Keratinocyte (primary cell): ENCODE measurements at regions not wholly inside any gene's neighbourhood (a gene's known extent, or its start where the extent isn't known, plus 50 kb on each side); places are given as distances from the start of the nearest gene placed in this dataset.

ENCODE experiments used
- DNase-seq: peaks from one replicate; pipeline ENCODE4 v3.0.0-alpha.2; 2011; ENCODE audit warnings: low read depth, missing footprints, low spot score
- FAIRE-seq: peaks from 2 replicates; lab custom pipeline; 2011; peaks lifted over from hg19 to GRCh38; lab: Jason Lieb, UNC
- H2AFZ ChIP-seq: 2 replicates; pipeline ENCODE4 v1.6.0; 2012; ENCODE audit warnings: low read length, control low read depth, inconsistent platforms; ENCODE audit not compliant: control insufficient read depth
- H3K27ac ChIP-seq: 2 replicates; pipeline ENCODE4 v1.5.1; 2011; ENCODE audit warnings: low read length; ENCODE audit not compliant: control insufficient read depth, insufficient read depth
- H3K27me3 ChIP-seq: 3 replicates; pipeline ENCODE4 v1.6.0; 2011; ENCODE audit warnings: low read length; ENCODE audit not compliant: control insufficient read depth, insufficient read depth; ENCODE audit errors: extremely low read depth
- H3K36me3 ChIP-seq, 2 experiments: 2 replicates in 1 of 2; 3 replicates in 1 of 2; pipeline ENCODE4 v1.5.1; 2011; ENCODE audit warnings: low read length in 2 of 2, mild to moderate bottlenecking in 1 of 2; ENCODE audit not compliant: control insufficient read depth in 2 of 2, insufficient read depth in 2 of 2; ENCODE audit errors: extremely low read depth in 1 of 2
- H3K4me1 ChIP-seq: 3 replicates; pipeline ENCODE4 v1.5.1; 2011; ENCODE audit warnings: low read length; ENCODE audit not compliant: control insufficient read depth, insufficient read depth; ENCODE audit errors: extremely low read depth
- H3K4me2 ChIP-seq: 3 replicates; pipeline ENCODE4 v1.6.0; 2011; ENCODE audit warnings: low read depth, low read length; ENCODE audit not compliant: control insufficient read depth, insufficient read depth; ENCODE audit errors: extremely low read depth
- H3K4me3 ChIP-seq, 3 experiments: fragments of 200-600 bp in 1 of 3; sonication (generic) in 1 of 3; 2 replicates in 2 of 3; 3 replicates in 1 of 3; pipeline ENCODE4 v1.5.1; 2011 to 2016; ENCODE audit warnings: low read length in 3 of 3, mild to moderate bottlenecking in 3 of 3, control low read depth in 2 of 3, inconsistent platforms in 1 of 3, low read depth in 1 of 3, mixed read lengths in 1 of 3, mixed run types in 1 of 3, moderate library complexity in 1 of 3; ENCODE audit not compliant: control insufficient read depth in 2 of 3, insufficient read depth in 2 of 3; ENCODE audit errors: extremely low read depth in 1 of 3
- H3K79me2 ChIP-seq: 2 replicates; pipeline ENCODE4 v1.6.0; 2012; ENCODE audit warnings: low read length; ENCODE audit not compliant: control insufficient read depth, insufficient read depth
- H3K9ac ChIP-seq: 3 replicates; pipeline ENCODE4 v1.6.0; 2011; ENCODE audit warnings: low read length; ENCODE audit not compliant: control insufficient read depth, insufficient read depth; ENCODE audit errors: extremely low read depth
- H3K9me1 ChIP-seq: 3 replicates; pipeline ENCODE4 v1.6.0; 2011; ENCODE audit warnings: low read length; ENCODE audit not compliant: control insufficient read depth, insufficient read depth; ENCODE audit errors: extremely low read depth
- H3K9me3 ChIP-seq: 2 replicates; pipeline ENCODE4 v1.5.1; 2012; ENCODE audit warnings: low read depth, low read length; ENCODE audit not compliant: control insufficient read depth
- H4K20me1 ChIP-seq: 3 replicates; pipeline ENCODE4 v1.6.0; 2011; ENCODE audit warnings: low read length; ENCODE audit not compliant: control insufficient read depth, insufficient read depth; ENCODE audit errors: extremely low read depth
- EZH2 ChIP-seq: IDR thresholded peaks from one replicate; pipeline ENCODE4 v1.6.1; 2012; ENCODE audit warnings: inconsistent platforms, mild to moderate bottlenecking, low read length, moderate library complexity
- dilution Hi-C: fragments of 300-500 bp; cut with MboI; formaldehyde crosslinking; loops from one replicate; pipeline ENCODE4 v1.7.0; 2020; ENCODE audit warnings: low sequenced_read_pairs; ENCODE audit not compliant: extremely low pct_ligation_motif_present
- TF ChIP-seq, protein P1 (sequence below), 3 experiments: IDR thresholded peaks in 1 of 3; conservative IDR thresholded peaks in 1 of 3; optimal IDR thresholded peaks in 1 of 3; 2 replicates in 2 of 3; 3 replicates in 1 of 3; pipeline versions ENCODE3 to v1.5.1; 2011; ENCODE audit warnings: low read length in 3 of 3, mild to moderate bottlenecking in 3 of 3, moderate library complexity in 2 of 3, control low read depth in 1 of 3, inconsistent platforms in 1 of 3; ENCODE audit not compliant: insufficient read depth in 2 of 3; ENCODE audit errors: extremely low read depth in 1 of 3

DNA sequence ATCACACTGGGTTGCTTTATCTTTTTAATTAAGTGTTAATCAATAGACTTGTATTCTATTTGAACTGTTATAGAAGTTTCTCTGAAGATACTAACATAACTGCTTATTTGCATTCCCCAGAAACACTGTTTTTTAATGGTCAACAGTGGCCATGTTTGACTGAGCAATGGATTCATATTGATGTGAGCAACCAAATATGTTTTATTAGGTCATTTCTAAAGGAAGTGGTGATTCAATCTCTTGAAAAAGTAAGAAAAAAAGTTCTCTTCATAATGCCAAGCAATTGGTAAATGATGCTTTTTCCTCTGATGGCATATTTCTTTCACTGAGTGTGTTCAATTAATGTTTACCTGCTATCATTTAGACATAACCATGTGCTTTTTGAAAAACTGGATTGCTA lies 593.0 kb upstream of the CITED2 start:
- no peaks in the 10 kb centered on the region for H3K9me3 ChIP-seq
- no peaks in the 10 kb centered on the region for H3K36me3 ChIP-seq
- H3K9ac ChIP-seq = no peak overlapping the region
- no peaks in the 10 kb centered on the region for H3K79me2 ChIP-seq
- TF ChIP-seq, protein P1, sequence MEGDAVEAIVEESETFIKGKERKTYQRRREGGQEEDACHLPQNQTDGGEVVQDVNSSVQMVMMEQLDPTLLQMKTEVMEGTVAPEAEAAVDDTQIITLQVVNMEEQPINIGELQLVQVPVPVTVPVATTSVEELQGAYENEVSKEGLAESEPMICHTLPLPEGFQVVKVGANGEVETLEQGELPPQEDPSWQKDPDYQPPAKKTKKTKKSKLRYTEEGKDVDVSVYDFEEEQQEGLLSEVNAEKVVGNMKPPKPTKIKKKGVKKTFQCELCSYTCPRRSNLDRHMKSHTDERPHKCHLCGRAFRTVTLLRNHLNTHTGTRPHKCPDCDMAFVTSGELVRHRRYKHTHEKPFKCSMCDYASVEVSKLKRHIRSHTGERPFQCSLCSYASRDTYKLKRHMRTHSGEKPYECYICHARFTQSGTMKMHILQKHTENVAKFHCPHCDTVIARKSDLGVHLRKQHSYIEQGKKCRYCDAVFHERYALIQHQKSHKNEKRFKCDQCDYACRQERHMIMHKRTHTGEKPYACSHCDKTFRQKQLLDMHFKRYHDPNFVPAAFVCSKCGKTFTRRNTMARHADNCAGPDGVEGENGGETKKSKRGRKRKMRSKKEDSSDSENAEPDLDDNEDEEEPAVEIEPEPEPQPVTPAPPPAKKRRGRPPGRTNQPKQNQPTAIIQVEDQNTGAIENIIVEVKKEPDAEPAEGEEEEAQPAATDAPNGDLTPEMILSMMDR (optimal IDR thresholded peaks at IDR 0.05 in 1 of 3, IDR thresholded peaks at IDR 0.05 in 1 of 3, conservative IDR thresholded peaks at IDR 0.05 in 1 of 3; ENCODE audit: extremely low read depth in 1 of 3, insufficient read depth in 2 of 3, low read length in 3 of 3) = no peak
- no peak for TF ChIP-seq EZH2
- DNase-seq (no peak), FAIRE-seq (no peak)
- no peak overlapping the region for H3K4me3 ChIP-seq
- H2AFZ ChIP-seq = no peak overlapping the region
- H4K20me1 ChIP-seq = no peaks in the 10 kb centered on the region
- no peaks in the 10 kb centered on the region for H3K27me3 ChIP-seq
- dilution Hi-C loops = no loop called here
- H3K4me1 ChIP-seq = peaks cover 11% of the 10 kb centered on the region
- no peak overlapping the region for H3K4me2 ChIP-seq
- H3K9me1 ChIP-seq = no peaks in the 10 kb centered on the region
- no peak overlapping the region for H3K27ac ChIP-seq

DNA sequence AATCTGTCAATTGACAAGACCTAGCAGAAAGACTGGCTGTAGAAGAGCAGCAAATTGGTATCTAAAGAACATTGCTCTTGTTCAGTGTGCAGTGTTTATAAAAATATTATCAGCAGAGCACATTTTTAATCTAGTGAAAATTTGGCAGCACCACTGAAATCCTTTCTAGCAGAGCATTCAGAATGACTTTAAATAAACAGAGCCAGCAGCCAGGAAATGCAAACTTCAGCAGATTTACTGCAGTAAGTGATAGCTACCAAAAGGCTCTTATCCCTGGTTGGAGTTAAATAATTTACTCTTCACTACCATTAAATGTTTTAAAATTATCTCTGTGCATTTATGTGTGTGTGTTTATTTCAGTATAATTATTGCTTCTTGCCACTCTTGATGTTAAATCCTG lies 590.9 kb upstream of the CITED2 start:
- H3K4me2 ChIP-seq = no peak overlapping the region
- peaks cover 10% of the 10 kb centered on the region for H3K4me1 ChIP-seq
- TF ChIP-seq, protein P1 (optimal IDR thresholded peaks at IDR 0.05 in 1 of 3, IDR thresholded peaks at IDR 0.05 in 1 of 3, conservative IDR thresholded peaks at IDR 0.05 in 1 of 3; ENCODE audit: extremely low read depth in 1 of 3, insufficient read depth in 2 of 3, low read length in 3 of 3) = no peak
- no peak for TF ChIP-seq EZH2
- H2AFZ ChIP-seq = no peak overlapping the region
- no peaks in the 10 kb centered on the region for H3K9me3 ChIP-seq
- no peaks in the 10 kb centered on the region for H4K20me1 ChIP-seq
- no peak overlapping the region for H3K9ac ChIP-seq
- no peak for DNase-seq
- H3K27ac ChIP-seq = no peak overlapping the region
- dilution Hi-C loops = no loop called here
- H3K27me3 ChIP-seq = no peaks in the 10 kb centered on the region
- no peak for FAIRE-seq
- H3K9me1 ChIP-seq = no peaks in the 10 kb centered on the region
- no peaks in the 10 kb centered on the region for H3K79me2 ChIP-seq
- no peak overlapping the region for H3K4me3 ChIP-seq
- H3K36me3 ChIP-seq = no peaks in the 10 kb centered on the region
